GM06990 (cell line): ENCODE measurements at regions not wholly inside any gene's neighbourhood (a gene's known extent, or its start where the extent isn't known, plus 50 kb on each side); places are given as distances from the start of the nearest gene placed in this dataset.

Experiments
- DNase-seq: peaks from one replicate; pipeline ENCODE4 v3.0.0-alpha.2; 2011; ENCODE audit not compliant: insufficient read length; ENCODE audit errors: extremely low read depth
- H3K27me3 ChIP-seq: replicated peaks from 2 replicates; pipeline ENCODE4 v1.6.0; 2011; ENCODE audit warnings: low read length; ENCODE audit not compliant: control insufficient read depth, insufficient read depth
- H3K36me3 ChIP-seq: 2 replicates; pipeline ENCODE4 v1.5.1; 2011; ENCODE audit warnings: low read length; ENCODE audit not compliant: control insufficient read depth, insufficient read depth
- H3K4me3 ChIP-seq: replicated peaks from 2 replicates; pipeline ENCODE4 v1.5.1; 2011; ENCODE audit warnings: low read depth, mild to moderate bottlenecking, control low read depth, low read length
- TF ChIP-seq, protein P1 (sequence below): IDR thresholded peaks from 2 replicates; pipeline ENCODE4 v1.5.1; 2011; ENCODE audit warnings: low read length, control low read depth, mild to moderate bottlenecking, inconsistent platforms; ENCODE audit not compliant: insufficient read depth, poor library complexity, severe bottlenecking

GRCh38 chr9:117465706-117466105, 50.8 kb upstream of the ASTN2 start:
- no peak for DNase-seq
- no peaks in the 10 kb centered on the region for H3K36me3 ChIP-seq
- TF ChIP-seq, protein P1, sequence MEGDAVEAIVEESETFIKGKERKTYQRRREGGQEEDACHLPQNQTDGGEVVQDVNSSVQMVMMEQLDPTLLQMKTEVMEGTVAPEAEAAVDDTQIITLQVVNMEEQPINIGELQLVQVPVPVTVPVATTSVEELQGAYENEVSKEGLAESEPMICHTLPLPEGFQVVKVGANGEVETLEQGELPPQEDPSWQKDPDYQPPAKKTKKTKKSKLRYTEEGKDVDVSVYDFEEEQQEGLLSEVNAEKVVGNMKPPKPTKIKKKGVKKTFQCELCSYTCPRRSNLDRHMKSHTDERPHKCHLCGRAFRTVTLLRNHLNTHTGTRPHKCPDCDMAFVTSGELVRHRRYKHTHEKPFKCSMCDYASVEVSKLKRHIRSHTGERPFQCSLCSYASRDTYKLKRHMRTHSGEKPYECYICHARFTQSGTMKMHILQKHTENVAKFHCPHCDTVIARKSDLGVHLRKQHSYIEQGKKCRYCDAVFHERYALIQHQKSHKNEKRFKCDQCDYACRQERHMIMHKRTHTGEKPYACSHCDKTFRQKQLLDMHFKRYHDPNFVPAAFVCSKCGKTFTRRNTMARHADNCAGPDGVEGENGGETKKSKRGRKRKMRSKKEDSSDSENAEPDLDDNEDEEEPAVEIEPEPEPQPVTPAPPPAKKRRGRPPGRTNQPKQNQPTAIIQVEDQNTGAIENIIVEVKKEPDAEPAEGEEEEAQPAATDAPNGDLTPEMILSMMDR = no peak
- H3K4me3 ChIP-seq = no peak overlapping the region
- H3K27me3 ChIP-seq = no peaks in the 10 kb centered on the region

GRCh38 chr9:117464941-117465616, 50.2 kb upstream of the ASTN2 start:
- no peaks in the 10 kb centered on the region for H3K27me3 ChIP-seq
- no peaks in the 10 kb centered on the region for H3K36me3 ChIP-seq
- DNase-seq = no peak
- no peak overlapping the region for H3K4me3 ChIP-seq
- TF ChIP-seq, protein P1 = no peak
